Heart right ventricle (tissue), 16 donors: ENCODE measurements at regions not wholly inside any gene's neighbourhood (a gene's known extent, or its start where the extent isn't known, plus 50 kb on each side); places are given as distances from the start of the nearest gene placed in this dataset.

Experiments used
- ATAC-seq, 8 donors: fragments of 200-7000 bp; cut with Tn5 transposase; one replicate each; pipeline ENCODE4 v1.9.1; 2020; ENCODE audit warnings: mild to moderate bottlenecking in 8 of 8, moderate library complexity in 8 of 8, moderate number of reproducible peaks in 1 of 8
- DNase-seq, 2 donors: peaks; one replicate each; pipeline ENCODE4 v3.0.0-alpha.2; 2020
- H3K27ac ChIP-seq, 10 donors: fragments of 200-600 bp; sonication (generic) in 2 of 10; one replicate each; pipeline versions ENCODE4 v1.5.0 to v1.8.0; 2020 to 2022; ENCODE audit warnings: mild to moderate bottlenecking in 3 of 10
- H3K27me3 ChIP-seq, 7 donors: fragments of 200-600 bp; one replicate each; pipeline ENCODE4 v1.8.0; 2021 to 2022; ENCODE audit warnings: mild to moderate bottlenecking in 2 of 7
- H3K36me3 ChIP-seq, 9 donors: fragments of 200-600 bp; sonication (generic) in 1 of 9; one replicate each; pipeline versions ENCODE4 v1.5.0 to v1.8.0; 2020 to 2022; ENCODE audit warnings: mild to moderate bottlenecking in 2 of 9
- H3K4me1 ChIP-seq, 9 donors: fragments of 200-600 bp; sonication (generic) in 1 of 9; one replicate each; pipeline versions ENCODE4 v1.5.0 to v1.8.0; 2020 to 2022; ENCODE audit warnings: mild to moderate bottlenecking in 4 of 9
- H3K4me3 ChIP-seq, 10 donors: fragments of 200-600 bp; sonication (generic) in 2 of 10; one replicate each; pipeline versions ENCODE4 v1.5.0 to v1.8.0; 2020 to 2022; ENCODE audit warnings: mild to moderate bottlenecking in 7 of 10, moderate library complexity in 2 of 10
- H3K9me3 ChIP-seq, 11 donors: fragments of 200-600 bp in 10 of 11; sonication (generic) in 2 of 11; one replicate each; pipeline versions ENCODE4 v1.5.0 to v1.8.0; 2013 to 2022; ENCODE audit warnings: mild to moderate bottlenecking in 2 of 11, control low read depth in 1 of 11, moderate library complexity in 1 of 11
- WGBS, 2 donors: extraction: QIAGEN DNeasy Blood & Tissue Kit; methylation state at CpG; one replicate each; pipeline ENCODE4 v1.1.7; 2013; ENCODE audit warnings: inconsistent platforms in 1 of 2; 5-methylcytosine and 5-hydroxymethylcytosine counted together
- intact Hi-C, 10 donors: fragments of 100-400 bp; cut with DNase I; formaldehyde crosslinking; loops; one replicate each; pipeline versions ENCODE4 v1.11.1 to v1.14.2; 2022
- TF ChIP-seq, protein P1 (sequence below), 9 donors: fragments of 200-600 bp; sonication (generic) in 2 of 9; IDR thresholded peaks; one replicate each; pipeline versions ENCODE4 v1.5.0 to v1.8.0; 2021 to 2022; ENCODE audit warnings: antibody characterized with exemption in 9 of 9, mild to moderate bottlenecking in 5 of 9, moderate library complexity in 1 of 9
- donor health status: Arrhythmogenic right ventricular cardiomyopathy.
- donor health status: ischemic (EF 13 %, LVEDD 7.1; RV severe dilation, severe dysfunction).
- donor health status: healthy with polysubstance abuse.
- donor health status: DM: no; HTN: yes; CAD: no.
- donor health status: DM: no; HTN: no; CAD: no.
- donor health status: ischemic (EF 25% LVEDD 6.9; RV normal size, moderate dysfunction).
- donor health status: ischemic (EF 25% LVEDD 5.7; RV mildly dilated, moderate dysfunction).
- donor health status: healthy.
- donor health status: DM: yes; HTN: yes; CAD: no.
- donor health status: Ischemic cardiomyopathy.
- donor health status: ischemic (EF 35%, LVEDD 5.7; RV mildly dilated, moderate dysfunction).
- donor health status: nonischemic (EF 11% LVEDD 7.7; RV severe dilation, severe dysfunction).
- donor health status: DM: yes; HTN: yes; CAD: no.
- donor health status: PGD.
- donor health status: ischemic (EF 29% LVEDD 5.4; RV normal size, mild dysfunction).
- donor health status: nonischemic (EF 23%, LVEDD 6.1; RV moderate dilation, normal function).

DNA sequence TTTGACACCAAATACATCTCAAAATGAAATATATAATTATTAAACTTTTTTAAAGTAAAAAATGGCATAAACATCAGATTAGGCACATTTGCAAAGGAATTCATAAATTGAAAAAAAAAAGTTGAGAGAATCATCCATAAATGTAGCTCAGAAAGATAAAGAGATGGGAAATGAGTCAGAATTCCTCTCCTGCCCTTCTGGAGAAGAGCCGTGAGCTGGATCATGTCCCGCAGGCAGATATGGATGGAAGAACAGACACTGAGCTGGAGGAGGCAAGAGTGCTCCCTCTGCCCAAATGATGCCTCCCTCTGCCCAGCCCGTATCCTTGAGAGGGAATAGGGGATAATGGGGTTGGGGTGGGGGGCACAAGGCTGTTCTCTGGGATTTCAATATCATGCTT lies 190.9 kb downstream of the TFCP2L1 start:
- no peaks in the 10 kb centered on the region for H3K36me3 ChIP-seq
- 61 to 70% methylated on average over 3 of the region's 3 CpGs for WGBS, 2 donors
- intact Hi-C loops, result loop anchor here in 3 of 10 donors (10.0 kb wide), 2 partner anchors 231 to 261 kb away; no protein-coding TSS in a partner anchor

DNA sequence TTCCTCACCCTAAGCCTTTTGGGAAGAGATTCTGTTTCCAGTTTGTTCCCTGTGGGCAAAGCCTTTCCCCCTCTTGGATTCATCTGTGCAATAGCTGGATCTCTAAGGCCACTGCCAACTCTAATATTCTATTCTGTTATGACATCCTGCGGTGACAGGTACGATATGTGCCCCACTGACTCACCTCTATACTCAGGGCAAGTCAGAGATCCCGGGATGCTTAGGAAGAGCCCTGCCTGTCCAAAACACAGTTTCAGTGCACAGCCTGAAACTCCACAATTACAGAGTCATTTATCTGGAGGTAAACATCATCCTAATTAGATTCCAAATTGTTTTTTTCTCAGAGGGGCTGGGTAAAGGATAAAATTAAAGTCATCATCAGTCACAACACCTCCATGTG lies 190.2 kb downstream of the TFCP2L1 start:
- H3K4me1 ChIP-seq, result peaks cover 0 to 8% (median 0%) of the 10 kb centered on the region in 9 donors
- H3K36me3 ChIP-seq, result no peaks in the 10 kb centered on the region
- no peak overlapping the region for H3K4me3 ChIP-seq
- intact Hi-C loops, result loop anchor here in 7 of 10 donors (1.0 to 10.0 kb wide), 6 partner anchors 230 to 262 kb away; no protein-coding TSS in a partner anchor
- H3K27me3 ChIP-seq, result peaks cover 0 to 13% (median 0%) of the 10 kb centered on the region in 7 donors
- ATAC-seq (no peak), DNase-seq (no peak)
- H3K9me3 ChIP-seq, result no peaks in the 10 kb centered on the region
- no peak overlapping the region for H3K27ac ChIP-seq
- TF ChIP-seq, protein P1, sequence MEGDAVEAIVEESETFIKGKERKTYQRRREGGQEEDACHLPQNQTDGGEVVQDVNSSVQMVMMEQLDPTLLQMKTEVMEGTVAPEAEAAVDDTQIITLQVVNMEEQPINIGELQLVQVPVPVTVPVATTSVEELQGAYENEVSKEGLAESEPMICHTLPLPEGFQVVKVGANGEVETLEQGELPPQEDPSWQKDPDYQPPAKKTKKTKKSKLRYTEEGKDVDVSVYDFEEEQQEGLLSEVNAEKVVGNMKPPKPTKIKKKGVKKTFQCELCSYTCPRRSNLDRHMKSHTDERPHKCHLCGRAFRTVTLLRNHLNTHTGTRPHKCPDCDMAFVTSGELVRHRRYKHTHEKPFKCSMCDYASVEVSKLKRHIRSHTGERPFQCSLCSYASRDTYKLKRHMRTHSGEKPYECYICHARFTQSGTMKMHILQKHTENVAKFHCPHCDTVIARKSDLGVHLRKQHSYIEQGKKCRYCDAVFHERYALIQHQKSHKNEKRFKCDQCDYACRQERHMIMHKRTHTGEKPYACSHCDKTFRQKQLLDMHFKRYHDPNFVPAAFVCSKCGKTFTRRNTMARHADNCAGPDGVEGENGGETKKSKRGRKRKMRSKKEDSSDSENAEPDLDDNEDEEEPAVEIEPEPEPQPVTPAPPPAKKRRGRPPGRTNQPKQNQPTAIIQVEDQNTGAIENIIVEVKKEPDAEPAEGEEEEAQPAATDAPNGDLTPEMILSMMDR (IDR thresholded peaks at IDR 0.05), result no peak
- 88 to 92% methylated on average over 3 of the region's 3 CpGs for WGBS, 2 donors

More for the DNA sequence above, 190.9 kb downstream of the TFCP2L1 start:
- ATAC-seq (no peak), DNase-seq (no peak)
- TF ChIP-seq, protein P1 (IDR thresholded peaks at IDR 0.05), result no peak
- Histone ChIP-seq H3K4me1 (peaks cover 0 to 6% (median 1%) of the 10 kb centered on the region in 9 donors), H3K27ac (no peak overlapping the region), H3K4me3 (no peak overlapping the region), H3K27me3 (peaks cover 0 to 13% (median 0%) of the 10 kb centered on the region in 7 donors), H3K9me3 (no peaks in the 10 kb centered on the region)

DNA sequence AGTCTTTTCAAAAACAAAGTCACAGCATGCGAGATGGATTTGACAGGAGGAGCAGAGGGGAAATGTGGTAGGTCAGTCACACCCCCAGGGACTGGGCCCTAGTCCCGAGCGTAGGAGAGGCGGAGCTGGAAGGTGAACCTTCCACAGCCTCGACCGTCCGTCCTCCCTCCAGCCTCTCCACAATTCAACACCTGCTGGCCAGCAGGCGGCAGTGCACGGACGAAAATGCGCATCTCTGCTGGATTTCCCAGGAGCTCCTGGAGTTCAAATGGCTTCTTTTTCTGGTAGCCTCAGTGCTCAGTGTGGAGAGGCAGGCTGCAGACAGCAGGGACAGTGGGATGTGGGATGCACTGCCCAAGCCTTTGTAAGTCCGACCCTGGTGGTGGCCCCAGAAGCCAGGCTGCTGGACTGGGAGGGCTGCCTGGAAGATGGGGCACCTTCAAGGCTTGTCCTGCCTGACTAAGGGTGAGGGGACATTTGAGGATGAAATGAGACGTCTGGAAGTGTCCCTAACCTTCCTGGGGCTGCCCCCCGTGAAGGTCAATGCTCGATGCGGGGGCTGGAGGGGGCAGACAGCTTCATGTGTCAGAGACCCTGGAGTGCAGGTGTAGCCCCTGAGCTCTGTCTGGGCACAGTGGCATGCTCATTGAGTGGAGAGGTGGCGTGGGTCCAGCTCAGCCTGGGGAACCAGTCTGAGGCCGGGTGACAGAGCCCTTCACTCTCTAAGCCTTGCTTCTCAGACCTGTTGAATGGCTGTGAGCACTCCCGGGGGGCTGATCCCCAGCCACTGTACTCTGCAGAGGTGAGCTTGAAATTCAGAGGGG lies 189.5 kb downstream of the TFCP2L1 start:
- Histone ChIP-seq H3K27me3 (peaks cover 0 to 14% (median 0%) of the 10 kb centered on the region in 7 donors), H3K36me3 (no peaks in the 10 kb centered on the region), H3K4me3 (no peak overlapping the region), H3K27ac (no peak overlapping the region), H3K4me1 (peaks cover 0 to 12% (median 0%) of the 10 kb centered on the region in 9 donors), H3K9me3 (no peaks in the 10 kb centered on the region)
- peak; percentile 41 to 74 for DNase-seq
- intact Hi-C loops, result loop anchor here in 8 of 10 donors (1.0 to 10.0 kb wide), 7 partner anchors 229 to 262 kb away; no protein-coding TSS in a partner anchor
- TF ChIP-seq, protein P1 (IDR thresholded peaks at IDR 0.05), result peak; percentile 35 to 73 (median 65)
- ATAC-seq, result peak in 7 of 8 donors; percentile 47 to 71 (median 54)
- WGBS, 2 donors, result 31 to 32% methylated on average over 19 of the region's 19 CpGs

DNA sequence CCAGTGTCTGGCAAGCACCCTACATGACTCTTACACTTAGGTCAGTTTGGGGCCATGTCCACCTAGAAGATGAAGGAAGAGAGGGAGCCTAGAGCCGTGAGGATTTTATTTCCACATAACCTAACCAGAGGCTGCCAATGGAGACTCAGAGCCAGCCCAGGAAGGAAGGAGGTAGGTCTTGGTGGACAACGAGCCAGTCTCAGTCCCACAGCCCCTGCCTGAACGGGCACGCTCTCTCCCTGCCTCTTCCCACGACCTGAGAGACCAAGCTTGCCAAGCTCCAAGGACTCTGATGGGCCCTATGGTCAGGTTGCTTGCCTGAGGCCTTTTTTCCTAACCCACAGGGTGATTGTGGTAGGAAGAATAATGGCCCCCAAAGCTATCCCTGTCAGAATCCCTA lies 188.4 kb downstream of the TFCP2L1 start:
- 66 to 70% methylated on average over 5 of the region's 5 CpGs for WGBS, 2 donors
- H3K4me3 ChIP-seq, result no peak overlapping the region
- H3K9me3 ChIP-seq, result no peaks in the 10 kb centered on the region
- intact Hi-C loops, result loop anchor here in 6 of 10 donors (2.0 to 10.0 kb wide), 5 partner anchors 228 to 261 kb away; no protein-coding TSS in a partner anchor
- H3K36me3 ChIP-seq, result no peaks in the 10 kb centered on the region
- ATAC-seq (no peak), DNase-seq (no peak)
- TF ChIP-seq, protein P1 (IDR thresholded peaks at IDR 0.05), result no peak
- no peak overlapping the region for H3K27ac ChIP-seq
- H3K4me1 ChIP-seq, result peaks cover 0 to 13% (median 0%) of the 10 kb centered on the region in 9 donors
- H3K27me3 ChIP-seq, result peaks cover 0 to 15% (median 0%) of the 10 kb centered on the region in 7 donors
